ENCODE measurements at regions not wholly inside any gene's neighbourhood (a gene's known extent, or its start where the extent isn't known, plus 50 kb on each side); places are given as distances from the start of the nearest gene placed in this dataset.

- TF ChIP-seq CTCF (conservative IDR thresholded peaks at IDR 0.05; ENCODE audit: low read length): no peak
- TF ChIP-seq EZH2phosphoT487 (IDR thresholded peaks at IDR 0.05; ENCODE audit: borderline replicate concordance, low read depth, low read length): no peak
Measured at GRCh38 chr16:26724189-26724588, 342.5 kb upstream of the C16orf82 start.
